Right atrium auricular region (tissue), 2 donors: ENCODE measurements at regions not wholly inside any gene's neighbourhood (a gene's known extent, or its start where the extent isn't known, plus 50 kb on each side); places are given as distances from the start of the nearest gene placed in this dataset.

Experiments used
- DNase-seq: peaks from one replicate; pipeline ENCODE4 v3.0.0-alpha.2; 2019; ENCODE audit warnings: low spot score
- H3K27ac ChIP-seq, 2 donors: fragments of 200-600 bp; sonication (generic); 1 replicate in 1 of 2; 2 replicates in 1 of 2; pipeline ENCODE4 v1.5.1; 2016 to 2019
- H3K27me3 ChIP-seq, 2 donors: fragments of 200-600 bp; sonication (generic); one replicate each; pipeline versions ENCODE4 v1.5.1 to v1.6.0; 2017 to 2019
- H3K36me3 ChIP-seq: fragments of 200-600 bp; sonication (generic); one replicate; pipeline ENCODE4 v1.5.1; 2016
- H3K4me1 ChIP-seq, 2 donors: fragments of 200-600 bp; sonication (generic); one replicate each; pipeline versions ENCODE4 v1.5.1 to v1.6.0; 2017 to 2019
- H3K4me3 ChIP-seq, 2 donors: fragments of 200-600 bp; sonication (generic); 1 replicate in 1 of 2; 2 replicates in 1 of 2; pipeline ENCODE4 v1.5.1; 2017 to 2019; ENCODE audit warnings: mild to moderate bottlenecking in 1 of 2, moderate library complexity in 1 of 2
- H3K9me3 ChIP-seq, 2 donors: fragments of 200-600 bp; sonication (generic); one replicate each; pipeline ENCODE4 v1.5.1; 2019
- CTCF ChIP-seq, 2 donors: fragments of 200-600 bp; sonication (generic); IDR thresholded peaks; one replicate each; pipeline ENCODE4 v1.5.1; 2019; ENCODE audit warnings: antibody characterized with exemption in 2 of 2

DNA sequence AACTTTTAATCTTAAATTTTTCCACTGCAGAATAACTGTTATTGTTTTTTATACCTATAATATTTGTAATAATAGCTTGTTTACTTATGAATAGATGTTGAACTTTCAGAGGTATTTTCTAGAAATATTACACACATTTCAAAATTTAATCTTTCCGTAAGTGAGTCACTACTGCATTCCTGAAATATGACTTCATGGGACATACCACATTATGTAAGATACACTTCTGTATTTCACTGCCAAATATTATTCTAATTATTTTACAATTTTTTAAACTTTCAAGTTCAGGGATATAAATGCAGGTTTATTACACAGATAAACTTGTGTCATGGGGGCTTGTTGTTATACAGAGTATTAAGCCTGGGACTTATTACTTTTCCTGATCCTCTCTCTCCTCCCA lies 2220.5 kb downstream of the NCAM2 start:
- Histone ChIP-seq H3K4me3 (no peak overlapping the region), H3K27me3 (no peaks in the 10 kb centered on the region), H3K27ac (no peak overlapping the region), H3K9me3 (no peaks in the 10 kb centered on the region), H3K36me3 (no peaks in the 10 kb centered on the region), H3K4me1 (no peaks in the 10 kb centered on the region)
- TF ChIP-seq CTCF (IDR thresholded peaks at IDR 0.05) = no peak
- no peak for DNase-seq

DNA sequence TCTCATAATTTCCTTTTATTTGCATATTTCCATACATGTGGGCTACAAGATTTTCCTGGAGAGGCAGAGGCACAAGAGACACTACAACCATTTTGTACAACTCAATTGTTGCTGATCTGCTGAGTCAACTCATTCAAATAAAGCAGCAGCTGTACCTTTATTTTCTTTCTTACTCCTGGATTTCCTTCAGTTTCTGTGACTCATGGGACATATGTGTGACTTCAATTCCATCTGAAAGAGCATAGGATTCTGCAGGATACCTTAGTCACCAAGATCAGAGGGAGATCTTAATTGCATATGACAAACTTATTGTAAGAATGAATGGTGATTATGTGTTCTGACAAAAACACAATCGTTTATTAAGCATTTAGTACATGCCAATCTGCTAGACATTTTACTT lies 2219.4 kb downstream of the NCAM2 start:
- H3K4me1 ChIP-seq = no peaks in the 10 kb centered on the region
- no peak for DNase-seq
- no peak for TF ChIP-seq CTCF (IDR thresholded peaks at IDR 0.05)
- no peak overlapping the region for H3K27ac ChIP-seq
- H3K27me3 ChIP-seq = no peaks in the 10 kb centered on the region
- no peaks in the 10 kb centered on the region for H3K9me3 ChIP-seq
- no peaks in the 10 kb centered on the region for H3K36me3 ChIP-seq
- no peak overlapping the region for H3K4me3 ChIP-seq

- H3K4me3 ChIP-seq = no peak overlapping the region
- no peaks in the 10 kb centered on the region for H3K36me3 ChIP-seq
- no peak for DNase-seq
- no peaks in the 10 kb centered on the region for H3K9me3 ChIP-seq
- no peaks in the 10 kb centered on the region for H3K4me1 ChIP-seq
- no peak for TF ChIP-seq CTCF (IDR thresholded peaks at IDR 0.05)
- no peak overlapping the region for H3K27ac ChIP-seq
- no peaks in the 10 kb centered on the region for H3K27me3 ChIP-seq
Observed at GRCh38 chr21:23215261-23215660, 2217.1 kb downstream of the NCAM2 start.
